Astrocyte of the cerebellum (primary cell): ENCODE measurements at regions not wholly inside any gene's neighbourhood (a gene's known extent, or its start where the extent isn't known, plus 50 kb on each side); places are given as distances from the start of the nearest gene placed in this dataset.

ENCODE experiments used
- DNase-seq: peaks from one replicate; pipeline ENCODE4 v3.0.0-alpha.2; 2011; ENCODE audit warnings: low read depth
- H3K4me3 ChIP-seq: 2 replicates; pipeline ENCODE4 v1.5.1; 2011; ENCODE audit warnings: mild to moderate bottlenecking, low read depth, low read length, moderate library complexity
- CTCF ChIP-seq: IDR thresholded peaks from 2 replicates; pipeline ENCODE4 v1.5.1; 2012; ENCODE audit warnings: low read length, low read depth, moderate library complexity, mild to moderate bottlenecking; ENCODE audit errors: missing control alignments
- in situ Hi-C: cut with HindIII; loops from 2 replicates; pipeline ENCODE4 v1.10.0; 2017; ENCODE audit warnings: low sequenced_read_pairs

- no peak overlapping the region for H3K4me3 ChIP-seq
- TF ChIP-seq CTCF = no peak
- DNase-seq = no peak
- in situ Hi-C loops = no loop called here
These were observed 123.2 kb downstream of the RTP5 start for GRCh38 chr2:241992753-241993152.

- in situ Hi-C loops = no loop called here
- no peak for TF ChIP-seq CTCF
- no peak overlapping the region for H3K4me3 ChIP-seq
- DNase-seq = no peak
These were observed 124.0 kb downstream of the RTP5 start for GRCh38 chr2:241993386-241994005.

GRCh38 chr2:241994086-241994485 lies 124.6 kb downstream of the RTP5 start:
- in situ Hi-C loops = no loop called here
- no peak overlapping the region for H3K4me3 ChIP-seq
- DNase-seq = no peak
- TF ChIP-seq CTCF = no peak

GRCh38 chr2:241994556-241995213 lies 125.2 kb downstream of the RTP5 start:
- DNase-seq = no peak
- no peak overlapping the region for H3K4me3 ChIP-seq
- in situ Hi-C loops = no loop called here
- TF ChIP-seq CTCF = no peak

- TF ChIP-seq CTCF = no peak
- DNase-seq = no peak
- in situ Hi-C loops = no loop called here
These were observed 126.6 kb downstream of the RTP5 start for GRCh38 chr2:241996100-241996499.

GRCh38 chr2:241997017-241997416 lies 127.5 kb downstream of the RTP5 start:
- TF ChIP-seq CTCF = no peak
- in situ Hi-C loops = no loop called here
- no peak overlapping the region for H3K4me3 ChIP-seq
- no peak for DNase-seq

More at GRCh38 chr2:241996100-241996499, 126.6 kb downstream of the RTP5 start:
- H3K4me3 ChIP-seq = no peak overlapping the region
